ENCODE measurements at regions not wholly inside any gene's neighbourhood (a gene's known extent, or its start where the extent isn't known, plus 50 kb on each side); places are given as distances from the start of the nearest gene placed in this dataset.

DNA sequence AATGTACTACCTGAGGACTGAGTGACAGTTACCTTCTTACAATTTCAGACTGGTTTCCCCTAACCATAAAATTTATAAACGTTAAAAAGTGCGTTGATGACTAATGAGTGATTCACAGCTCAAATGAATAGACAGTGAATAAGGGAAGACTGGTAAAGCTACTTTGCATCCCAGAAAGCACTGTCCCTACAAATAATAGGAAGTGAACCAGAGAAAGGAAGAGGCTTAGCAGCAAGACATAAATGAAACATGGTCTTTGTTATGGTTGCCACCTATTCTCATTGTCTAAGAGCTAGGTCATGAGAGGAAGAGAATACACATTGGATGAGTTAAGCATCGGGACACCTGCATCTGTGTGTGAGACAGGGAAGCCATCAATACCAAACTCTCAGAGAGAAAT is 849.2 kb downstream of the TAF11L14 start (continued):
- TF ChIP-seq, protein P1, sequence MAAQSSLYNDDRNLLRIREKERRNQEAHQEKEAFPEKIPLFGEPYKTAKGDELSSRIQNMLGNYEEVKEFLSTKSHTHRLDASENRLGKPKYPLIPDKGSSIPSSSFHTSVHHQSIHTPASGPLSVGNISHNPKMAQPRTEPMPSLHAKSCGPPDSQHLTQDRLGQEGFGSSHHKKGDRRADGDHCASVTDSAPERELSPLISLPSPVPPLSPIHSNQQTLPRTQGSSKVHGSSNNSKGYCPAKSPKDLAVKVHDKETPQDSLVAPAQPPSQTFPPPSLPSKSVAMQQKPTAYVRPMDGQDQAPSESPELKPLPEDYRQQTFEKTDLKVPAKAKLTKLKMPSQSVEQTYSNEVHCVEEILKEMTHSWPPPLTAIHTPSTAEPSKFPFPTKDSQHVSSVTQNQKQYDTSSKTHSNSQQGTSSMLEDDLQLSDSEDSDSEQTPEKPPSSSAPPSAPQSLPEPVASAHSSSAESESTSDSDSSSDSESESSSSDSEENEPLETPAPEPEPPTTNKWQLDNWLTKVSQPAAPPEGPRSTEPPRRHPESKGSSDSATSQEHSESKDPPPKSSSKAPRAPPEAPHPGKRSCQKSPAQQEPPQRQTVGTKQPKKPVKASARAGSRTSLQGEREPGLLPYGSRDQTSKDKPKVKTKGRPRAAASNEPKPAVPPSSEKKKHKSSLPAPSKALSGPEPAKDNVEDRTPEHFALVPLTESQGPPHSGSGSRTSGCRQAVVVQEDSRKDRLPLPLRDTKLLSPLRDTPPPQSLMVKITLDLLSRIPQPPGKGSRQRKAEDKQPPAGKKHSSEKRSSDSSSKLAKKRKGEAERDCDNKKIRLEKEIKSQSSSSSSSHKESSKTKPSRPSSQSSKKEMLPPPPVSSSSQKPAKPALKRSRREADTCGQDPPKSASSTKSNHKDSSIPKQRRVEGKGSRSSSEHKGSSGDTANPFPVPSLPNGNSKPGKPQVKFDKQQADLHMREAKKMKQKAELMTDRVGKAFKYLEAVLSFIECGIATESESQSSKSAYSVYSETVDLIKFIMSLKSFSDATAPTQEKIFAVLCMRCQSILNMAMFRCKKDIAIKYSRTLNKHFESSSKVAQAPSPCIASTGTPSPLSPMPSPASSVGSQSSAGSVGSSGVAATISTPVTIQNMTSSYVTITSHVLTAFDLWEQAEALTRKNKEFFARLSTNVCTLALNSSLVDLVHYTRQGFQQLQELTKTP (IDR thresholded peaks at IDR 0.05; ENCODE audit: low read depth in 1 of 2, partially characterized antibody in 2 of 2), result no peak
- no peak for TF ChIP-seq TRIM24 (IDR thresholded peaks at IDR 0.05)
- no peak for TF ChIP-seq RBFOX2 (IDR thresholded peaks at IDR 0.05; ENCODE audit: low read depth, low read length)
- TF ChIP-seq CLOCK (CRISPR knock-in tag; IDR thresholded peaks at IDR 0.05; ENCODE audit: borderline replicate concordance), result no peak
- TF ChIP-seq NR1H2 (CRISPR knock-in tag; IDR thresholded peaks at IDR 0.05), result no peak
- no peak for TF ChIP-seq HINFP (tag; conservative IDR thresholded peaks at IDR 0.05; ENCODE audit: low read depth)
- no peak for TF ChIP-seq CBFA2T2 (conservative IDR thresholded peaks at IDR 0.05)
- no peak for TF ChIP-seq GATA2 (CRISPR knock-in tag; IDR thresholded peaks at IDR 0.05)
- TF ChIP-seq, protein P2, sequence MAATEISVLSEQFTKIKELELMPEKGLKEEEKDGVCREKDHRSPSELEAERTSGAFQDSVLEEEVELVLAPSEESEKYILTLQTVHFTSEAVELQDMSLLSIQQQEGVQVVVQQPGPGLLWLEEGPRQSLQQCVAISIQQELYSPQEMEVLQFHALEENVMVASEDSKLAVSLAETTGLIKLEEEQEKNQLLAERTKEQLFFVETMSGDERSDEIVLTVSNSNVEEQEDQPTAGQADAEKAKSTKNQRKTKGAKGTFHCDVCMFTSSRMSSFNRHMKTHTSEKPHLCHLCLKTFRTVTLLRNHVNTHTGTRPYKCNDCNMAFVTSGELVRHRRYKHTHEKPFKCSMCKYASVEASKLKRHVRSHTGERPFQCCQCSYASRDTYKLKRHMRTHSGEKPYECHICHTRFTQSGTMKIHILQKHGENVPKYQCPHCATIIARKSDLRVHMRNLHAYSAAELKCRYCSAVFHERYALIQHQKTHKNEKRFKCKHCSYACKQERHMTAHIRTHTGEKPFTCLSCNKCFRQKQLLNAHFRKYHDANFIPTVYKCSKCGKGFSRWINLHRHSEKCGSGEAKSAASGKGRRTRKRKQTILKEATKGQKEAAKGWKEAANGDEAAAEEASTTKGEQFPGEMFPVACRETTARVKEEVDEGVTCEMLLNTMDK (IDR thresholded peaks at IDR 0.05; ENCODE audit: borderline replicate concordance, insufficient read depth, low read depth, low read length, poor library complexity, severe bottlenecking), result no peak
- TF ChIP-seq MAFK (IDR thresholded peaks at IDR 0.05; ENCODE audit: low read length), result no peak
